ENCODE measurements at regions not wholly inside any gene's neighbourhood (a gene's known extent, or its start where the extent isn't known, plus 50 kb on each side); places are given as distances from the start of the nearest gene placed in this dataset.

- CTCF ChIA-PET: no interaction called here
- no peak for DNase-seq (ENCODE audit: low read depth, low spot score)
- Histone ChIP-seq H3K9me3 (ENCODE audit: control insufficient read depth, insufficient read depth, low read depth, low read length) (no peaks in the 10 kb centered on the region), H3K27ac (ENCODE audit: low read length) (no peak overlapping the region), H3K36me3 (ENCODE audit: control insufficient read depth, insufficient read depth, low read length) (no peaks in the 10 kb centered on the region), H3K27me3 (ENCODE audit: control insufficient read depth, insufficient read depth, low read length) (no peaks in the 10 kb centered on the region), H3K4me3 (ENCODE audit: low read depth in 2 of 2, low read length in 2 of 2) (no peak overlapping the region), H3K4me1 (ENCODE audit: control insufficient read depth, insufficient read depth, low read length) (no peaks in the 10 kb centered on the region)
- POLR2A ChIA-PET: no interaction called here
- intact Hi-C loops (cut with micrococcal nuclease; ENCODE audit: unreplicated experiment) (no loop called here), in situ Hi-C loops (cut with HindIII; ENCODE audit: low pct_unique_long_range_greater_than_20kb, low sequenced_read_pairs) (no loop called here)
- BruUV-seq (replicated peaks): no TSS peak
- ATAC-seq: no peak
- TF ChIP-seq SIN3A (IDR thresholded peaks at IDR 0.05; ENCODE audit: borderline replicate concordance, insufficient read depth, low read depth, low read length): no peak
- no peak for TF ChIP-seq TCF7L2 (IDR thresholded peaks at IDR 0.05; ENCODE audit: low read depth, low read length)
- TF ChIP-seq POLR2AphosphoS5 (IDR thresholded peaks at IDR 0.05; ENCODE audit: low read depth, low read length): no peak
- TF ChIP-seq REST (IDR thresholded peaks at IDR 0.05; ENCODE audit: insufficient read depth in 1 of 2, low read depth in 2 of 2, low read length in 1 of 2): no peak
- TF ChIP-seq CTCF (IDR thresholded peaks at IDR 0.05): no peak
Measured at GRCh38 chr9:80004714-80005113, 432.9 kb downstream of the TLE4 start.

- DNase-seq (ENCODE audit: low read depth, low spot score): no peak
- POLR2A ChIA-PET: no interaction called here
Measured at GRCh38 chr9:79990536-79990935, 418.8 kb downstream of the TLE4 start.

More at GRCh38 chr9:79990536-79990935, 418.8 kb downstream of the TLE4 start:
- no TSS peak for BruUV-seq (replicated peaks)
- Histone ChIP-seq H3K4me3 (ENCODE audit: low read depth in 2 of 2, low read length in 2 of 2) (no peak overlapping the region), H3K9me3 (ENCODE audit: control insufficient read depth, insufficient read depth, low read depth, low read length) (no peaks in the 10 kb centered on the region), H3K27ac (ENCODE audit: low read length) (no peak overlapping the region), H3K4me1 (ENCODE audit: control insufficient read depth, insufficient read depth, low read length) (no peaks in the 10 kb centered on the region), H3K27me3 (ENCODE audit: control insufficient read depth, insufficient read depth, low read length) (no peaks in the 10 kb centered on the region), H3K36me3 (ENCODE audit: control insufficient read depth, insufficient read depth, low read length) (no peaks in the 10 kb centered on the region)
- intact Hi-C loops (cut with micrococcal nuclease; ENCODE audit: unreplicated experiment) (no loop called here), in situ Hi-C loops (cut with HindIII; ENCODE audit: low pct_unique_long_range_greater_than_20kb, low sequenced_read_pairs) (no loop called here)
- TF ChIP-seq POLR2AphosphoS5 (IDR thresholded peaks at IDR 0.05; ENCODE audit: low read depth, low read length) (no peak), TCF7L2 (IDR thresholded peaks at IDR 0.05; ENCODE audit: low read depth, low read length) (no peak), REST (IDR thresholded peaks at IDR 0.05; ENCODE audit: insufficient read depth in 1 of 2, low read depth in 2 of 2, low read length in 1 of 2) (no peak), SIN3A (IDR thresholded peaks at IDR 0.05; ENCODE audit: borderline replicate concordance, insufficient read depth, low read depth, low read length) (no peak), CTCF (IDR thresholded peaks at IDR 0.05) (no peak)
- ATAC-seq: no peak
- CTCF ChIA-PET: no interaction called here

Data from Panc1 (cell line).